HG03039 (cell line): ENCODE measurements at regions not wholly inside any gene's neighbourhood (a gene's known extent, or its start where the extent isn't known, plus 50 kb on each side); places are given as distances from the start of the nearest gene placed in this dataset.

Experiments
- ATAC-seq: cut with Tn5 transposase; IDR thresholded peaks from one replicate; pipeline ENCODE4 v1.9.1; 2021; ENCODE audit warnings: mild to moderate bottlenecking, moderate library complexity; ENCODE audit not compliant: unreplicated experiment

GRCh38 chr1:229075716-229076115 is 195.2 kb upstream of the RAB4A start:
- no peak for ATAC-seq

- no peak for ATAC-seq
Measured at GRCh38 chr1:229076195-229076594, 194.7 kb upstream of the RAB4A start.

- no peak for ATAC-seq
Measured at GRCh38 chr1:229079016-229079595, 191.8 kb upstream of the RAB4A start.

GRCh38 chr1:229080361-229080760 is 190.6 kb upstream of the RAB4A start:
- ATAC-seq, result no peak

DNA sequence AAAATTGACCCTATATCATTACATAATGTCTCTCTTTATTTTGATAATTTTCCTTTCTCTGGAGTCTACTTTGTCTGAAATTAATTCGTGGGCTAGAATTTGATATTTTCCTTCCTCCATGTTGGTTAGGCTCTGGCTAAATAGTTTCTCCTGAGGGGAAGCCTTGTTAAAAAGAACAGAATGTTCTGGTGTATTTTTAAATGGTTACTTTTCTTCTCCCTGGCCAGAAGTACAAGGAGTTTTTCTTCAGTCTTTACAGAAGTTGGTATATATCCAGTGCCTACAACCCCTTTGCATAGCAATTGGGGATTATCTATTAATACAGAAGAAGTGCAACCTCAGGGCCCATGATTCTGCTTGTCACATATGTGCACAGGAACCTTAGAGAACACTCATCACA is 185.6 kb upstream of the RAB4A start:
- ATAC-seq, result no peak

GRCh38 chr1:229086091-229086490 is 184.8 kb upstream of the RAB4A start:
- no peak for ATAC-seq

DNA sequence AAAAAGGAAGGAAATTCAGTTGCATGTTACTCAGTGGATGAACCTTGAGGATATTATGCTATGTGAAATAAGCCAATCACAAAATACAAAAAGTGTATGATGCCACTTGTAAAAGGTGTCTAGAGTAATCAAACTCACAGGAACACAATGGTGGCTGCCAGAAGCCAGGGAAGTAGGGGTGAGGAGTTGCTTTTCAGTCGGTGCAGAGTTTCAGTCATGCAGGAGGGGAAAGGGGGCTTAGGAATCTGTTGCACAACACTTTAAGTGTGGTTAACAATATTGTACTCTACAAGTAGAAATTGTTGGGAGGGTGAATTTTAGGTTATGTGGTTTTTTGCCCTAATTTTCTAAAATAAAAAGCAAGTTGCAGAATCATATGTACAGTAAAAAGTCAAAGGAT is 184.2 kb upstream of the RAB4A start:
- ATAC-seq, result no peak

DNA sequence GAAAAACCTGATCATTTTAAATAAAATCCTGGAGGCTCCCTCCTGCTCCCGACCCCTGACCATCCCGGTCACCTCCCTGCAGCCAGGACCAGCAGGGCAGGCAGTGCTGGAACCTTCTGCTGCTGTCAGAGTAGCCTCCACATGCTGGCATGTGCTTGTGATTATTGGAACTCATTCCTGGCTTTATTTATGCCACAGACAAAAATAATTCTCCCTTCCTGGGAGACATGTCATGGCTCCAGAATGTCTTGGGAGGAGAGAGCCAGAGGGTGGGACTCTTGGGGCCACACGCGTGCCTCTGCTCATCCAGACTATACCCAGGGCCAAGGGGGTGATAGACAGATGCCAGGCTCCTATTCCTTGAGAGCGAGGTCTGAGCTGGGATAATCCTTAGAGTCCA is 183.6 kb upstream of the RAB4A start:
- ATAC-seq, result no peak

DNA sequence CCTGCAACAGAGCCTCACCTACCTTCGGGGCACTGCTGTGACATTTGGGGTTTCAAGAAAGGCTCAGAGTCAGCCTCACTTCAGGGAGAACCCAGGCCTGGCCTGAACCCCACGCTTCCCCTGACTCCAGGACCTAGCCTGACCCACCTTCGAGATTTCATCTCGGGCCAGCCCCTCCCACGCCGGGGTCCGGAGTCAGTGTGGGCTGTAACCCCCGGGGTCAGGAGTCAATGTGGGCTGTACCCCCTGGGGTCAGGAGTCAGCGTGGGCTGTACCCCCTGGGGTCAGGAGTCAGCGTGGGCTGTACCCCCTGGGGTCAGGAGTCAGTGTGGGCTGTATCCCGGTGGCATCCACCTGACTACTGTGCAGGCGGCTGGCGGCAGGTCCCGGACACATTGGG is 183.0 kb upstream of the RAB4A start:
- ATAC-seq, result no peak

DNA sequence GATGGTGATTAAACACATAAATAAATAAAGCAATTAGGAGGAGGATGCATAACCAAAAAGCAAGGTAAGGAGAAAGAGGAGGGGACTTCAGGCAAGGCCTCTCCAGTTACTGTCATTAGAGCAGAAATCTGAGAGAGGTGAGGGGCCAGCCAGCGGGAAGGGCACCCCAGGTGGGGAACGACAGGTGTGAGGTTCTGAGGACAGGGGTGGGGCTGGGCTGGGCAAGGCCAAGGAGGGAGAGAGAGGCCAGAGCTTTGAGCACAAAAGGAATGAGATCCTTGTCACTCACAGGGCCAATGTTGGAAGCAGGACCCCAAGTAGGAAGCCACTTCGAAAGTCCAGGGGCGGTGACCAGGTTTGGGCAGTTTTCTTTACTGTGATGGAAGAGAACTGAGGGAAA is 182.2 kb upstream of the RAB4A start:
- no peak for ATAC-seq

- ATAC-seq, result no peak
Measured at GRCh38 chr1:229089586-229090208, 181.2 kb upstream of the RAB4A start.

DNA sequence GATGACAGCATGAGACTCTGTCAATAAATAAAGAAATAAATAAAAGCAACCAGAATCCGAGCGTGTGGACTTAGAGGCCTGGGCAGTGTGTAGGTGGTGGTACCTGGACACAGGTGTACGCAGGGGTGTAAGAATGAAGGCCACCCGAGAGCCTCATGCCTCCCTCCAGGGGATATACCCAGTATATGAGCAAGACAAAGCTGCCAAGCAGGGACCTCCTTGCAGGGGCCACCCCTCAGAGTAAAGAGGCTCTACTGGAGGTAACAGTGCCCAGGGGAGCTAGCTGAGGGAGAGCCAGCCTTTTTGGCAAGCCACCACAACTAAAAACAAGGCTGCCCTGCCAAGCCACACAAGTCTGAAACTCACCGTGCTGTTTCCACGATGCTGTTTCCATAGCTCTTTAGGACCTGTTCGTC is 179.2 kb upstream of the RAB4A start:
- ATAC-seq, result no peak

DNA sequence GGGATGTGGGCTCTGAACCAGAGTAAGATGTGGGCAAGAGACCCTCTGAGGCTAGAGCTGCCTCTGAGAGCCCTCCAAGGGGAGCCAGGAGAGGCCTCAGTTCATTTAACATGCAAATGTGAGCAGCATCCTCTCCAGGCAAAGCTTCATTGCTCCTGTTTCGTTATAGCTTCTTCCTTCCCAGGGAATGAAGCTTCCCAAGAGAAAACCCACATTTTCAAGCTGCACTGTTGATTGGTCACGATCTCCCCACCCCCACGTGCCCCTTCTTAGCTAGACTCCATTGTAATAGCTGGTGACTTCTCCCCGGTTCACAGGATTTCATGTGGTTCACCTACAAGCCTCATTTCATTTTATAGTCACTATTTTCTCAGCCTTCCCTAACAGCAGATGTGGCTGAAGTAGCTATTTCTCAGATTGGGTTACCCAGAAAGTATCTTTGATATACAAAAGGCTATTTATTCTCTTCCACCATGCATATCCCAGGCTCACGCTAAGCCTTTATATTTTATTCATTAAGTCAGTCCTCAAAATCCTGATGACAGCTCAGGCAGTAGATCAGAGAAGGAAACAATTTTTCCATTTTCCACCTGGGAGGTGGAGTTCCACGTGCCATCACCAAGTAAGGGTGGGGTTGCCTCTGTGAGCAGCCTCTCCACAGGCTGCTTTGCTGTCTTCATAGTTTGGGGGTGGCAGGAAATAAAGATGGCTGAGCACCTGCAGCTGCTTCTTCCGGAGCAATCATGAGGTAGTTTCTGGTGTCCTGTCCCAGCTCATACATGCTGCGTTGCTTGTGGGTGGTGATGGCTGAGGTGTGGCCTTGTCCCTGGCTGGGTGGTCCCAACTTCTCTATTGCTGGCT is 178.3 kb upstream of the RAB4A start:
- ATAC-seq, result no peak

- ATAC-seq, result no peak
Measured at GRCh38 chr1:229093238-229093540, 177.7 kb upstream of the RAB4A start.

GRCh38 chr1:229093609-229094336 is 177.1 kb upstream of the RAB4A start:
- ATAC-seq, result no peak

GRCh38 chr1:229094476-229095311 is 176.2 kb upstream of the RAB4A start:
- ATAC-seq, result no peak

GRCh38 chr1:229095325-229095724 is 175.6 kb upstream of the RAB4A start:
- ATAC-seq, result no peak

GRCh38 chr1:229097356-229097755 is 173.6 kb upstream of the RAB4A start:
- no peak for ATAC-seq

DNA sequence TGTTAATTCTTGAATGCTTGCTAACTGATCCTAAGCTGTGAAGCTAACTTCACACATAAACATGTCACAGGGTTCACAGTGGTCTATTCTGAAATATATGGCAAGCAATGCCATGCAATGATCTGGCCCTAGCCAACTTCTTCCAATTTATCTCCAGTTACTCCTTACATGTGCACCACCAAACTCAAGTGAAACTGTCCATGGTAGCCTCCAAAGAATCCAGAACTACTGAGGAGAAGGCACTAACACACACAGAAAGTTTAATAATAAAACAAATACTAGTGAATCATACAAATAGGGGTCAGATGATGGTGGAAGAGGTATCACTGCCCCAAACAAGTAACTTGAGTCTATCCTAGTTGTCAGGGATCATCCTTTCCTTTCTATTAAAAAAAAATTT is 172.6 kb upstream of the RAB4A start:
- ATAC-seq, result no peak

DNA sequence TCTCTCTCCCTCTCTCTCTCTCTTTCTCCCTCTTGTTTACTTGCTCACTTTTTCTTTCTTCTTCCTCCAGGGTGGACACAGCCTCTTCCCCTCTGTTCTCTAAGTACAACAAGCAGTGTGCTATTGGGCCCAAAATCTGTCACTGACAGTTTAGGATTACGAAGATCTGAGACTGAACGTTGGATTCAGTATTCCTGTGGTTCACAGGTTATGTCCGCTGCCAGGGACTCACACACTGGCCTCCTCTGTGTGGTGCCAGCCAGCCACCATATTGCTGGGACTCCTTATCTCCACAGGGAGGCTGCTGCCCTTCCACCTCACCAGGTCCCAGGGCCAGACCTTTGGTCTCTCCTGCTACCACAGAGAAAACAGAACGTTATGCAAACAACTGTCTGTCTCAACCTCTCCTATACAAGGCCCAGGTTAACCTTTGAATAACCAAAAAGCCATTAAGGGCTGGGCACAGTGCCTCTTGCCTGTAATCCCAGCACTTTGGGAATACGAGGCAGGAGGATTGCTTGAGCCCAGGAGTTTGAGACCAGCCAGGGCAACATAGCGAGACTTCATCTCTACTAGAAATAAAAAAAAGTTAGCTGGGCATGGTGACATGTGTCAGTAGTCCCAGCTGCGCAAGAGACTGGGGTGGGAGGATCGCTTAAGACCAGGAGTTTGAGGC is 171.9 kb upstream of the RAB4A start:
- ATAC-seq, result no peak
